HG03460 (cell line): ENCODE measurements at regions not wholly inside any gene's neighbourhood (a gene's known extent, or its start where the extent isn't known, plus 50 kb on each side); places are given as distances from the start of the nearest gene placed in this dataset.

Experiments
- ATAC-seq: cut with Tn5 transposase; IDR thresholded peaks from one replicate; pipeline ENCODE4 v1.9.1; 2021; ENCODE audit not compliant: unreplicated experiment

DNA sequence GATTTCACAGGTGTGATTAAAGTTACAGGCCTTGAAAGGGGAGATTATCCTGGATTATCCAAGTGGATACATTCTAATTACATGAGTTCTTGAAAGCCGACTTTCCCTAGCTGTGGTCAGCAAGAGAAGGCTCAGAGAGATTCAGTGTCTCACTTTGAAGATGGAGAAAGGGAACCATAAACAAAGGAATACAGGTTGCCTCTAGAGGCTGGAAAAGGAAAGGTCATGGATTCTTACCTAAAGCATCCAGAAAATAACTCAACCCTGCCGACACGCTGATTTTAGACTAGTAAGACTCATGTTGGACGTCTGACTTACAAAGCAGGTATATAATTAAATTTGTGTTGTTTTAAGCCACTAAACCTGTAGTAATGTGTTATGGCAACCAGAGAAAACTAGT lies 1095.7 kb upstream of the ZEB2 start:
- ATAC-seq = no peak

DNA sequence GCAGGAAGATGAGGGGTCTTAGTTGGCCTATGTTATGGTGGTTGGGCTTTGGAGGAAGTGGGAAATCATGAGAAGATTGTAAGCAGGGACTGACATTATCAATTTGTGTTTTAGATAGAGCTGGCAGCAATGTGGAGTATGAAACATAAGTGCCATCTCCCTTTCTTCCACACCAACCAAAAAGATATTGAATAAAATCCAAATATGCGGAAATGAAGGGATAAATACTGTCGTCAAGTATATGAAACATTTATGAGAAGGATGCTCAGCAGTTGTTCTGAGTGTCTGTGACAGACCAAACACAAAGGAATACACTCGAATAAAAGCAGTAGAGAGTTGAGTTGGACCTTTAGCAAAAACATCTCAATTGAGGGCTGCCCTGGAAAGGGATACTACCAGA lies 1090.0 kb upstream of the ZEB2 start:
- no peak for ATAC-seq

DNA sequence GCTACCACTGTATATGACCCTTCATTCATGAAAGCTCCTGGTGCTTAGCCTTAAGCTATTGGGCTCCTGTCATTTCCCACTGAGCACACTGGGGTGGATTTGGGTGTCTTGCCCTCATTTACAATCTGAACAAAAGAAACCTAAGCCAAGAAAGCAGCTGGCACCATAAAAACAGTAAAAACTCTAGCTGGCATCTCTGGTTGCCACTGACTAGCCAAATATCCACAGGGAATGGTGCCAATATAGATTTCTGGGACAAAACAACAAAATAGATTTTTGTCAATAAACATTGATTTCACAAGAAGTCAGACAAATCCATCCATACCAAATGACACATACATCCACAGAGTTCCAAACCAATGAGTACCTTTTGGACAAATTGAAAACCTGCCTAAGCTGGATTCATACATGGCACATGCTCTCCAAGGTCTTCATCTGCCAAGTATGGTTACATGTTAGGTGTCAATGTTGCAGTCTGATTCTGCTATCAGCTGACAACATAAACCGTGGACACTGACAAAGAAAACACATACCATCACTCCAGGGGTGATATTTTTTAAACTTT lies 1081.5 kb upstream of the ZEB2 start:
- ATAC-seq = no peak

DNA sequence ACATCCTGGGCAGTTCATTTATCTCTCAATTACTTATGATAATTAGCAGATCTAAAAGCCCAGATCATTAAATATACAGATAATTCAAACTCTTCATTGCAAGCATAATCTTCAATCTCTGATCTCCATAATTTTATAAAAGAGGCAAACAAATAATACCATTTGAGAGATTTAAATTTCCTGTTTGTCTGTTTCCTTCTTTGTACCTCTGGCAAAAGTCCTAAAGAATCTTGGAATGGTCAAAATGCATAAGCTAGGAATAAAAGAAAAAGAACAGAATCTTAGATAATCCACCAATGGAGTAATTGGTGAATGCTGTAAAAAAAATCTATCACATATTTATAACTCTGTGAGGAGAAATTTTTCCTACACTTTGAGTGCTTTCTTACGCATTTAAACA lies 1080.9 kb upstream of the ZEB2 start:
- ATAC-seq = no peak

DNA sequence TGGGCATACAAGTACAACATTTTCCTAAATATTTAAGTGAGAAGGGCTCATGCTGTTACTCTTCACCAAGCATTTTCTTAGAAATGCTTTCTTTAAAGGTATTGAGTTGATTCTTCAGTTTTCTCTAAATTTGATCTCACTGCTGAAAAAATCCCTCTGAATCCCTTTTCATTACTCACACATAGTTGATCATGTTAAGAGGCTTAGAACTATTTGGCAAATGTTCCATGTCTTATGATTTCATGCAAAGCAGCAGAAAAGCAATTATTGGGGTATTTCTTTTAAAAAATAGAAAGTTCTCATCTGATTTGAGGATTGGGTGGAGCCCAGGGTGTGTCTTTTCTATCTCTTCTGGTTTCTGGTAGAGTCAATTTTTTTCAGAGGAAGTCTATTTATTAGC lies 1079.8 kb upstream of the ZEB2 start:
- ATAC-seq = no peak

DNA sequence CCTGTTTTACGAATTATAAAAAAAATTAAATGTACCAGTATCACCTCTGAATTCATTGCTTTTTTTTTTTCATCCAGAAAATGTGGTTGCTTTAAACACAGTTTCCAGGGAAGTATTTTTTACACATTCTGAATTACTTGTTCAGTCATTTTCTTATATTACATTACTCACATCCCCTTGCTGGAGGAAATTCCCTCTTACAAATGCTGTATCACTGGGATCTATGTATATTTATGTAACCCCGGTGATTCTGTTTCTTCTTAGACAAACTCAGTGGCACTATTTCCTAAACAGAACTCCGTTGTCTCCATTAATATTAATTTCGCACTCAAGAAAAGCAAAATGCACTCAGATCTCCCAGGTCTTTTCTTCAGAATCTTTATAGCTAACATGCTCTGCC lies 1078.5 kb upstream of the ZEB2 start:
- ATAC-seq = no peak

DNA sequence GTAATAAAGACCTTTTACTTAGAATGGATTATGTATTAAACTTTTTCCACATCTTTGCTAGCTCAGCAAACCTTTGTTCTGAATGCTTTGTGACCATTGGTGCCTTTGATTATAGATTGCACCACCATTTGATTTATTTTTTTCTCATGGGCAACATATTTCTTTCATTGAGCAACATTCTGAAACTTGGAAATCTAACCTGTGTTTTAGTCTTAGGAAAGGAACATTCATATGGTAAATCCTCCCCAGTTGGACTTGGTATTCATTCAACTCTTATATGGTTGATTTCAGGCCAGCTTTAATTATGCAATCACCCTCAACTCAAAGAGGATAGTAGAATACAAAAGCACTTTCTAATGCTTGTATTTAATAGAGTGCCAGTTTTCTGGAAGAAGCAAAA lies 1077.9 kb upstream of the ZEB2 start:
- no peak for ATAC-seq

DNA sequence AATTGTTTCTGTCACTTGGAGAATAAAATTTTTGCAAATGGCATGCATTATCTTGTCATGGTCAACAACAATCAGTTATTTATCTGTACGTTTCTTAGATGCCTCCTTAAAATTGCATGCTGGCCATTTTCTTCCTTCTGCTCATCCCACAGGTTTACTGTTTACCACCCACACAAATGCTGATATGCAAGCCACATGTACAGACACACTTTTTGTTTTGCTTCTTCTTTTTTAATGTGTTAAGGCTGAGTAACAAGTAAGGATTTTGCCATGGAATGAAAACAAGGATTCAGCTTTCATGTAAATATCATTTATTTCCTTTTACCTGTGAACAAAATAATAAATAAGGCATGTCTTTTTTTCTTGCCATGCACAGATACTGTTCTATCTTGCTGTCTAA lies 1077.1 kb upstream of the ZEB2 start:
- no peak for ATAC-seq

DNA sequence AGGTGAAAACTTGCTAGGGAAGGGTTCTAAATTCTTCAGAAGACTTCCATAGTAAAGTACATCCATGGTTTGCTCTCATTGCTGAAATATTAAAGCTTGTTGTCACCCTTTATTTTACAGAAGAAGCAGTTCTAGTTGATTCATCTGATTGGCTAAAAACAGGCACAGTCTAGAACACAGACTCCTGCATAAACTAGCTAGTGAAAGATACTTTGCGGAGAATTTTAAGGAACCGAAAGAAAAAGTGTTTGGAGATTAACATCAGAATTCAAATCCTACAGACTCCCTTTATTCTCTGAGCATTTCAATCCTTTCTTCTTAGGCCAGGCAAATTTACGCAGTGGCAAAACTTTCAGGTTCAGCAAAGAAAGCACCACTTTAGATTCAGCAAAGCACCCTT lies 1076.5 kb upstream of the ZEB2 start:
- no peak for ATAC-seq

DNA sequence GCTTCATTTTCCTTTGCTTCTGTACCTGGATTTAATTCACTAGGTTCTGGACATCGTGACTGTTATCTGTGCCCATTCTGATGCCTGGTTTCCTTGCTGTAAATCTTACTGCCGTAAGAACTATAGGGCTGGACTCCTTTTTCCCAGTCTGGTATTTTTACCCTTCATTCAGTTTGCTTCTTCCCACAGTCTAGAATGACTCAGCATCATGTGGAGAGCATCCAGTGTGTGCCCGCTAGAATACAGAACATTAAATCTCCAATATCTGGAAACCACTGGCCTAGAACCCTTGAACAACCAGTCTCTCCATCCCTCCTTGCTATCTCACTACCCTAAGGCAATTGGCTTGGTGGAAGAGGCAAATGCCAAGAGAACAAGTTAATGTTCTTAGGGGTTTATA lies 1075.4 kb upstream of the ZEB2 start:
- no peak for ATAC-seq

DNA sequence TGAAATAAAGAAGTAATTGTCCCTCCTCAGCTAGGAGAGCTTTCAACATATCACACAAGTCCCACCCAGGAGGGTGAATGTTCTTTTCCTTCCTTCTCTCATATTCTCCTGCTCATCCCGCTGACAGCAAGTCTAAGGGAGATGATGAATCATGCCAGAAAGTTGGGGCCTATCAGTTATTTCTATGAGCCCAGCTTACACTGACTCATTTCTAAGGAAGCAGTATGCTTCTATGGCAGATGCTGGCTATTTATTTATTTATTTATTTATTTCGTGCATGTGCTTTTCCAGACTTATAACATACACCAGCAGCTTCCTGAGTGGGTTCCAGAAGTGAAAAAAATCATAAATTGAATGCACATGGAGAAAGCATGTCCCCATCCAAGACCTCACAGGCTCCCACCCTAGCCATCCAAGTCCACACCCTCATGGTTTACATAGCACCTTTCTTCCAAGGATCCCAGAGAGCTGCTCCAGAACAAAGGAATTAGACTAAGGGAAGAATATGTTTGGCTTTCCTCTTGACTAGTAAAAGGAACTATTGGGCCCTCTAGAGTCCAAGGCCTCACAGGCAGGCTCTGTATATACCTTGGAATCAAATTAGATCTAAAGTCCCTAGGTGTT lies 1074.2 kb upstream of the ZEB2 start:
- ATAC-seq = no peak

DNA sequence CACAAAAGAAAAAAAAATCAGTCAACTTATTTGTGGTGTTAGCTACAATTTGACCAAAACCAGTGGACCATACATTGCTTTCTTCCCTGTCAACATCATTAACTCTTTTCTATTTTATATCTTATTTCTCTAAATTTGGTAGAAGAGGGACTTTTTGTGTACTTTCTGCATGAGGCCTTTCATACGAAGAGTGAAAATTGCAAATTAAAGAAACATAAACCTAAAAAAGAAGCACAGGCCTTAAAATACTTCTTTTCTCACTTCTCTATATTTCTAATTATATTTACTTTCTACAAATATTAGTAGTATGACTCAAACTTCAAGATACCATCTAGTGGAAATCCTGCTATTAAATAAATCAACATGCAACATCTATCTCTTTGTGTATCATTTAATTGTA lies 1073.4 kb upstream of the ZEB2 start:
- peak; percentile 45 for ATAC-seq

DNA sequence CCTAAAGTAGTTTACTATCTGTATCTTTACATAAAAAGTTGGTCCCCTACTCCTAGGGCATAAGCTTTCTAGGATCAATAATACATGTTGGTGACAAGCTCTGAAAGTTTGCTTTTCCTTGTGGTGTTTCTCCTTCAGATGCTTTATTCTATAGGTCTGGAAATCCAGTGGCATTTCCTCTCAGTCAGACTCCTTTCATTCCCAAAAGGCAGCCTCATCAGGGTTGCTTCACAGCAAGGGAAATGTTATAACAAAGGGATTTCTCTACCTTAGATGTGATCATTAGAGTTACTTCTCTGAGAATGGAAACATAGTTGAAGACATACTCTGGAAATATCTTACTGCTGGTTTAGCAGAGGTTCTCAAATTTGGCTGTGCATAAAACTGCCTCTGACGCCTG lies 1072.4 kb upstream of the ZEB2 start:
- ATAC-seq = no peak

DNA sequence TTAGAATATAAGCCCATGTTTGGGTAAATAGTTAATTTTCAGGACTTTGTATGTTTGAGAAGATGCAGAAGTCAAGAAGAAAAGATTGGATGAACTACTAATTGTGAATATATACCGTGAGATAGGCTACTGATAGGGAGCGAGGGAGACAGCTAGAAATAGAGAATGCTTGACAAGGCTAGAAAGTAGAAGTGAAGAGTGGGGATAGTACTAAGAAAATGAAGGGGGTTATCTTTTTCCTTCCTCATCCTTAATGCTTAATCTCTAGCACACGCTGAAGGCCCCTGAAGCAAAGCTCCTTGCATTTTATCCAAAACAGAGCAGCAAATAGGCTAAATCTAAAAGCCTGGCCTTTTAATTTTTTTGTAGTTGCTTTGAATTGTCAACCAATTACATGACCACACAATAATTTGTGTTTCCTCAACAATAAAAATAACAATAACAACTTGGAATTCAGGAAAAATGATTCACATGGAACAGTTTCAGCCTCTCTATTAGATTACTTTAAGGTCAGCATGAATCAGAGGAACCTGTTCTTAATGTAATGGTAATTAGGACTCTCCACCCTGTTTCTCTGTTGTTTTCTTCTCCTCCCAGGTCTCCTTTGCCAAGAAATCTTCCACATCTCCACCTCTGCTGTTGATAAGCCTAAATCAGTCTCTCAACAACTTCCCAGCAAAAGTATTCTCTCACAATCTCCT lies 1071.3 kb upstream of the ZEB2 start:
- ATAC-seq = no peak

DNA sequence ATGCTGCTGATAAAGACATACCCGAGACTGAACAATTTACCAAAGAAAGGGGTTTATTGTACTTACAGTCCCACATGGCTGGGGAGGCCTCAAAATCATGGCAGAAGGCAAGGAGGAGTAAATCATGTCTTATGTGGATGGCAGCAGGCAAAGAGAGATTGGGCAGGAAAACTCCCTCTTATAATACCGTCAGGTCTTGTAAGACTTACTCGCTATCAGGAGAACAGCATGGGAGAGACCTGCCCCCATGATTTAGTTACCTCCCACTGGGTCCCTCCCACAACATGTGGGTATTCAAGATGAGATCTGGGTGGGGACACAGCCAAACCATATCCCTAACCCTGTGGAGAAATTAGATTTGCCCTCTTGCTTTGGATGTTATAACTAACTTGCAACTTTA lies 1068.0 kb upstream of the ZEB2 start:
- no peak for ATAC-seq

DNA sequence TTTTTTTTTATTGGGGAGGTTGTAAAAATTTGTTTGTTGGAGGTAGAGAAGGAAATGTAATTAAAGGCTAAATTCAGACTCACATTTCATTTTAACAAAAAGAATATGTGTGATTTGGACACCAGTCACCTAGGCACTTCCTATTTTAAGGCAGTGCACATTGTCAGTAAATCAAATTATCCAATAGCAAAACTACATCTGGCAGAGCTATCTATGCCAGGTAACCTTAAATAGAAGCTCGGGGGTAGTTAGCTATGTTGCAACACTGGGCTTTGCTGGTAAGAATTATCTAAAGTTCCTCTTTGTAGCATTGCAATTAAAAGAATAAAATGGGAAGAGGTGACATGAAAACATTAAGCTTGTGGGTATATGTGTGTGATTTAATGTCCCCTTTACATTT lies 1064.4 kb upstream of the ZEB2 start:
- ATAC-seq = no peak

DNA sequence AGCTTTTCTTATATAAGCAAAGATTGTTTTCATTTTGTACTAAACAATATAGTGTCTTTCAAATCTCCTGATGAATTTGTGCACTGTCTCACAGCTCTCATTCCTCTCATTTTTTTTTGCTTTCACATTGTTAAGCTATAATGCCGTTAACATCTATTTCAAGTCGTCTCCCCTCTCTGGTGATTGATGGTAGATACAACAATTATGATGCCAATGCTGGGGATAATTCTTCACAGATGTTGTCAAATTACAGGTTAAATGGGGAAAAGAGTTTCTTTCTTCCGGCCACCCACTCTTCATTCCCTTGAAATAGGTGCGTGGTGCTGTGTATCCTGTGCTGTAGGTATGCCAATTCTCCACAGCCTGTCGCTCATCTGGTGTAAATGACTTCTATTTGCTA lies 1053.7 kb upstream of the ZEB2 start:
- no peak for ATAC-seq

DNA sequence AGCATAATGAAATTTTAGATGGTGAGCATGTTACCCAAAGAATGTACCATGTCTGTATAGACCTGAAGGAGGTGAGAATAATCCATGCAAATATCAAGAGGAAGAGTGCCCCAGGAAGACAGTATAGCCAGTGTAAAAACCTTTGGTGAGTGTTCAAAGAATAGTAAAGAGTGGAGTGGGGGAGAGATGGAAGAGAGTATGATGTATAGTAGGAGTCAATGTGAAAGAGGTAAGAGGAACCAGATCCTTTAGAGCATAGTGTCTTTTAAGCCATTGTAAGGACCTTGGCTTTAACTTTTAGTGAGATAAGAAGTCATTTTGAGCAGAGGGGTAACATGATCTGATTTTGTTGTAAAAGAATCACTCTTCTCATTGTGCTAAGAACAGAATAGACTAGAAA lies 1052.3 kb upstream of the ZEB2 start:
- no peak for ATAC-seq

DNA sequence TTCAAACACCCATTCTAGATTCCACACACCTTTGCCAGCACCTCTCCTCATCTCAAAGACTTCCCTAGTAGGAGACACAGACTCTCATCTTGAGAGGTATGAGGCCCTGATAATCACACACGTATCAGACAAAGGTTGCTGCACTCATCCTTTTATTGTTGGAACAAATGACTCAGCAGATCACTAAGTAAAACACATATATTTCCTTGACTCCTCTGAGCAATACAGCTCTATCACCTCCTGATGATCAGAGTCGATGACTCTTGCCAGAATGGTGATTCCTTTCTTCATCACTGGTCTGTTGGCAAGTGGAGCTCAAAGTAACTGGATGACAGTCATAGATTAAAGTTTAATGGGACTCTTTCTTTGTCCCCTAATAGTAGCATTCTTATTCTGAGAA lies 1049.2 kb upstream of the ZEB2 start:
- no peak for ATAC-seq

DNA sequence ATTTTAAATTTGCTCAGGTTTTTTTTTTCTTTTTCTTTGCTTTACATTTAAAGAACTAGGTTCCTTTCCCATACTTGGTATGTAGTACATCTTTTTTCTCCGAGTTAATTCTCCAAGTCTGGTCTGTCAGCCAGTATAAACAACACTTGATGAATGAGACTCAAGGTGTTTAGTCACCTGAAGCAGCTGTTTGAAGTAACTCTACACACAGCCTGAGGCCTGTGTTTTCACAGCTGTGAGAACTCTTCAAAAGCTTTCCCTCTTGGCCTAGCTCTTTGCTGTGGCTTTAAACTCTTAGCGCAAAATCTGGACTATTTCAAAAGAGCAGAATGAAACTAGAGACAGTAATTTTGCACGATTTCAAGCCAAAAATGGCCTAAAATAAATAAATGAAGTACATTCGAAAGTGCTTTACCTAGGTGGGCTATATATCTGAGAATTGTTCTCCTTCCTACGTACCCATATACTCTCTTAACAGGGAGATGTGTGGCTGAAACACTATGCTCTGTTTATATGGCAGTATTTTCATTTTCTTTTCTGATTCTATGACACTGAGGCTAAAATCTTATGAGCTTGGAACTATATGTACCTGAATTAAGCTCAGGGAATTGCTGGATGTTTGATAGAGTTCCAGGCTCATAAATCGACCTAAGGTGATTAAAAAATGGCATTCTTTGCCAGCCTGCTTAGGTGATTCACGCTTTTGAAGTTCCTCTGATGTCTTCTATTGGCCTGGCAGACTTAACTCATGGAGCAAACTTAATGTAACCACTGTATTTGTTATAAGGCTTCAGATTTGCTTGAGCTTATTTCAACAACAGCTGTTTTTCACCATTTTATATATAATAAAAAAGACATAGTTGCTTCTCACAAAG lies 1044.1 kb upstream of the ZEB2 start:
- no peak for ATAC-seq

DNA sequence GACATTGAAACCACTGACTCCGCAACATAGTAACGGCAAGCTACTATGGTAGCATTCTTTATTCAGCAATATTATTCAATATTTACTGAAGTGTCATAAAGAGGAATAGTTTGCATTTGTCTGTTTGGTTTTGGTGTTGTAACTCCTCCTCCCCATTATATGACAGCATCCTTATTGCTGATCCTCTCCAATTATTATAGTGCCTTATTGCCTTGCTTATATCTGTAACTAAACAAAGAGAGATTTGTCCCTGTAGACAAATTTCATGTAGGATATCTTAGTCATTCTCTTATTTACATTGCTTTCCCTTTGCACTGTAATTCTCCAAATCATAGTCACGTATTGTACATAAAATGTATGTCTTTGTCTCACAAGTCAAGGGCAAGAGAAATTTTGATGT lies 1041.2 kb upstream of the ZEB2 start:
- ATAC-seq = no peak
